RPMI8226 (cell line): ENCODE measurements at regions not wholly inside any gene's neighbourhood (a gene's known extent, or its start where the extent isn't known, plus 50 kb on each side); places are given as distances from the start of the nearest gene placed in this dataset.

Experiments used
- DNase-seq: peaks from one replicate; pipeline ENCODE4 v3.0.0-alpha.2; 2015

DNA sequence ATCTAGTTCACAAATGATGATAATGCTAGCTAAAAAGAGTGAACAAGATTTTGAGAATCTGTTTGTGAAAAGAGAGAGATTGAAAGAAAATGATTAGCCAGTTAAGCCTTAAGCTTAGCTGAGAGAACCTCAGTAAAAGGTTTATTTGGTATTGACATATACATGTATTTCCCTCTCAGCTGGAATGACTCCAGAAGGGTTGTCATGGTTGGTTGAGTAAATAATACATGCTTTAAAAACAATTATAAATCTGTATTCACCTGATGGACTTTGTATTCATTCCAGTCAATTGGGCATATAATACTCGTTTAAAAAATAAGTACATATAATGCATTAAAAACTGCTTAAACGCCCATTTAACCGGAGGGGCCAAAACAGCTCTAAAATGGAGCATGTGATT, 181.4 kb downstream of the GRB14 start:
- DNase-seq = no peak

DNA sequence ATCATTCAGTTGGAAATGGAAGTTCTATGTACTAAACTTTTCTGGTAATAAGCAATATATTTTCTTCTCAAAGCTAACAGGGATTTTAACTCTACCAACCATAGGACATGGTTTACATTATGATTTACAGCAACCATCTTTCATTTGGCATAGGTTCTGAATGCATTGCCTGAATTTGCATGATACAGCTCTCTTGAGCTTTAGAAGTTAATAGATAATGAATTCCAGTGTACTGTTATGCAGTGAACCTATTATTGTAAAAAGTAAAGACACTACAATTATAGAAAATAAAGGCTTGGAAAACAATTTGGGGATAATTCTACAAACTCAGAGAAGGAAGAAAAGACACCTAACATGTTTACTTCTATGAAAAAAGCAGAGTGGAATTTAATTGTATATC, 182.0 kb downstream of the GRB14 start:
- no peak for DNase-seq

DNA sequence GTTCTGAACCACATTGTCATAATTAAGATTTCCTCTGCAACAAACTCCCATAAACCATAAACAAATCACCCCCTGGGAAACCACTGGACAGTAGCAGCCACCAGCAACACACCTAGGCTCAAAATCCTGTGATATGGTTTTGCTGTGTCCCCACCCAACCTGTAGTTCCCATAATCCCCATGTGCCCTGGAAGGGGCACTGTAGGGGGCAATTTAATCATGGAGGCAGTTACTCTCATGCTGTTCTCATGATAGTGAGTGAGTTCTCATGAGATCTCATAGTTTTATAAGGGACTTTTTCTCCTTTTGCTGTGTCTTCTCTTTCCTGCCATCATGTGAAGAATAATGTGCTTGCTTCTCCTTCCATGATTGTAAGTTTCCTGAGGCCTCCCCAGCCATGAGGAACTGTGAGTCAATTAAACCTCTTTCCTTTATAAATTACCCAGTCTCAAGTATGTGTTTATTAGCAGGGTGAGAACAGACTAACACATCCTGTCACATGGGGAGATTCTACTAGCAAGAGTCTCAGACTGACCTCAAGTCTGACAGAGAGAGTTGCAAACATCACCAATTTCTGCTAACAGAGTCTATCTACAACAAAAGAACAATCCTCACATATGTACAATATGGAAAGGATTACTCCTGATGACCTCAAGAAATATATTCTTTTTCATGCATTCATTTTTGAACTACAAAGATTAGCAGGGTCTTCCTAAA, 182.6 kb downstream of the GRB14 start:
- DNase-seq = no peak

DNA sequence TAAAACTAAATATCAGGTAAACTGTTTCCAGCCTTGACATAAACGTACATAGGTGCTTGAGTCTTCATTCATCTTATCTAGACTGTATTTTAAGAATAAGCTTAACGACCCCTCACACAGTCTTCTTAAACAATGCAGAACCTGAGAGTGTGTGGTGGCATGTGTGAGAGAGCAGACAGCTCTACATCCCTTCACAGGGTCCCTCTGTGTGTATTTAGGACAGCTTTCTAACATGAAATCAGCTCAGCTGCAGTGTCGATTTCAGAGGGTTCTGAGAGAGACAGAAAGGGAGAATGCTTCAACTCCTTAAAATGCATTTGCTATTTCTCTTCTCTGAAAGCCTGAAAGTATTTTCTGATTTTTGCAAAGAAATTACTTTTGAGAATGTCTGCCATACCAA, 185.2 kb downstream of the GRB14 start:
- DNase-seq = no peak

DNA sequence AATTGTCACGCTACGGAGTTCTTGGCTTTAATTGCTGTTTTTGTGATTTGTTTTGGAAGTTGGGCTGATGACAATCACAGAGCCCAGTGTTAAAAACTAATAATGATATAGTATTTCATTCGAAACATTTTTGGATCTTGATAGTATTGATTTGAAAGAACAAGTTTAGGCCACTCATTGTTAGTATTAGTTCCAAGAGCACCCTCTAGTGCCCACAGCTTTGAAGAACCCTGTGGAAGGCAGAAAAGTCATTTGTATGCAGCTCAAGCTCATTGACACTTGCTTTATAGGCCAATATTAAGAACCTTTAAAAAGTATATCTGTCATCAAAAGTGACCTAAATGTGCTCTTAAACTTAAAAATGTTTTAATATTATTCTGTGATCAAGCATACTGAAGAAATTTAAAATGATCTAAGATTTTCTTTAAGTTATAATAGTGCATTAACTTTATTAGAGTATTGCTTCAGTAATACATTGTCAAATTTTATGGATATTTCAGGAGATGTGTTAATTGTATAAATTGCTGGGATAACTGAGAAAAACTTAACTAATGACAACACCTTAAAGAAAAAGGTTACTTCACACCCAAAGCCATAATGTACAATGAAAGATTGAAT, 191.0 kb downstream of the GRB14 start:
- DNase-seq = peak; percentile 44

DNA sequence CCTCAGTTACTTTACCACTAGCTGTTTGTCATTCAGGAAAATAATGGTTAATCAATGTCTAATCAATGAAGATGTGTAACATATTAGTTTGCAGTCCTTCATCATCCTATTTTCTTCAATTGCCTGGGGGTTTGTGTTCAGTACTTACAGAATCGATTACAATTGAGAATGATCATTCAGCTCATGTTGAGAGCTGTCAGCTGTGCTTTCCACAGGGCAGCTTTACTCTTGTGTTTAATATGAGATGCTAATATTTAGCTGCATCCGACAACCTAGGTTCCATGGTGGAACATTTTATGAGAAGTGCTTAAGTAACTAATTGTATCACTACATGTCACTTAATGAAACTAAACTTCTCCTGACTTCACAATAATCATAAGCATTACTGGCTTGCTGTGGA, 191.9 kb downstream of the GRB14 start:
- DNase-seq = no peak

DNA sequence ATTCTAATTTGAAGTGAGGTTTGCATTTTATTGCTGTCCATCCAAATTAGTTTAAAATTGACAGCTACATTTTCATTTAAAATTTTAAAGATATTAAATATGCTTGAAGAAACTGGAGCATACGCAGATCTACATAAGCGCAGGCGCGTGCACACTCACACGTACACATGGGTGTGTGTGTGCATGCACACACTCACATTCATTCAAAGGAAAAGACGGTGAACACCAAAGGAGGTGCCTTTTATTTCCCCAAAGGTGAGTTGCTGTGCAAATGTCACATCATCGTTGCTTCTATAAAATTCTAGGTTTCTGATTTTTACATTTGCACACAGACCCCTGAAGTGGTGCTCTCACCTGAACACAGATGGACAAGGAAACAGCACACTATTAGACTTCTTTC, 194.2 kb downstream of the GRB14 start:
- DNase-seq = no peak

DNA sequence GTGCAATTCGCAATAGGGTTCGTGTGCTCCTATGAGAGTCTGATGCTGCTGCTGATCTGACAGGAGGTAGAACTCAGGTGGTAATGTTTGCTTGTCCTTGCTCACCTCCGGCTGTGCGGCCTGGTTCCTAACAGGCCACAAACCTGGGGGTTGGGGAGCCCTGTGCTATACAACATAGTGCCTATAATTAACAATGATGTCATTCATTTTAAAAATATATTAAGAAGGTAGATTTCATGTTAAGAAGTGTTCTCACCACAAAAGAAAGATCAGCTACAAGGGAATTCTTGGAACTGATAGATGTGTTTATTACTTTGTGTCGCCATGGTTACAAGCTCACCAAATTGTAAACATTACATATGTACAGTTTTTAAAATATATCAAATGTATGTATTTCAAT, 200.5 kb downstream of the GRB14 start:
- DNase-seq = no peak

DNA sequence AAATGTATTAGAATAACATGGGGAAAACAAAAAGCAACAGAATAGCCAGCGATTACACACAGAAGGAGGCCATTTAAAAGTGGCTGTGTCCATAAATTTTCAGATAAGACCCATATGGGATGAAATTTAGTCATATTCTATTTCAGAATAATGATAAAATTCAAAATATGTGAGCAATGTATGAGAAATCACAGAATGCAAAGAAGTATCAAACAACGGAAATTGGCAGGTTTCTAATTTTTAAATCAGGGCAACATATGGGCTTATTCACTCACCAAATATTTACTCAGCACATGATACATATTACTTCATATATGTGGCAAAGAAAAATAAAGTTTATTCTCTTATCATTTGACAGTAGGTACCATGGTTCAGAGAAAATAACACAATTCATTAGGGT, 208.5 kb downstream of the GRB14 start:
- DNase-seq = no peak

DNA sequence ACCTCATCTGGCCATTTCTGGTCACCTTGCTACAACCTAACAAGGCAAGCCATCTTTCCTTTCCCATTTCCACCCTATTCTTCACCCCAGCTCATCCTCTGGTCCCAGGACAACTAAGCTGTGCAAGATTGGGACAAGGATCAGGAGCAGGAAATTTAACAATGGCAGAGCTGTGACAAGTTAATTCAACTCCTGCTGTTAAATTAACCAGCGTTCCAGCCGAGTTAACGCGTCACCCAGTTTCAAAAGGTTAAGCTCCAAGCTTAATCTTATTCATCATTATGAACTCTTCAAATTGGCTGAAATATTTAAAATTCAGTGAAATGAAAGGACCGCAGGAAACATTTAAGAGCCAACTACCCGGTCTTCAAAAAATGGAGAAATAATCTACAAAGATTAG, 231.9 kb downstream of the GRB14 start:
- DNase-seq = no peak

DNA sequence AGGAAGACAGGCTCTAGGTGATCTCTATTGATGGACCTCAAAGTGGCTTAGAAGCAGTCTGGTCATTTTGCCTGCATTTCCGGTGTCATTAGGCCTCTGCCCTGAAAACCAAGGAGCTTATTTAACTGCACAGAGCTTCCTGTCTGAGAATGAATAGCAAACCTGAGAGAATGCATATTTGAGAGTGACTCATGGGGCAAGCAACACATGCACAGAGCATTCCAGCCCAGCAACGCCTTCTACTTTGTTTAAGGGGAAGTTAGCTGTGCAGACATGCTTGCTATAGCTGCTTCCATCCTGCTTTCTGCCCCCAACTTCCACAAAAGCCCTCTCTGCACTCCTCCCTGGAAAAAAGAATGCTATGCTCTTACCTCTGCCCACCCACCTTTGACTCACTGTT, 232.8 kb downstream of the GRB14 start:
- DNase-seq = peak; percentile 4

DNA sequence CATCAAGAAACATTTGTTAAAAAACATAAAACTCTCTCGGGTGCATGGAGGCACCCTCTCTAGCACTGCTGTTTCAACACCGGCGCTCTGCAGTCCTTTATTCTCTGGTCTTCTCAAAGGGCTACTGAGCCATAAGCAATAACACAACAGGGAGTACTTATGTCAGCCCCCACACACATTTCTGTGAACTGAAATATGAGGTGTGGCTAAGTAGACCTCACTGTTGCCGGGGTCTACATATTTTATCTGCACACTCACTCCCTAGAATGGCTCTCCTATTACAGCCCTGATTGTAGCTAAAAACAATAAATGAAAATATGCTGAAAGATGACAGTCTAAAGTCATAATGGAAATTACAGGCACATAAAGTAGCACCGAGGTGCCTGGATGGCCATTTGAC, 235.1 kb downstream of the GRB14 start:
- no peak for DNase-seq

DNA sequence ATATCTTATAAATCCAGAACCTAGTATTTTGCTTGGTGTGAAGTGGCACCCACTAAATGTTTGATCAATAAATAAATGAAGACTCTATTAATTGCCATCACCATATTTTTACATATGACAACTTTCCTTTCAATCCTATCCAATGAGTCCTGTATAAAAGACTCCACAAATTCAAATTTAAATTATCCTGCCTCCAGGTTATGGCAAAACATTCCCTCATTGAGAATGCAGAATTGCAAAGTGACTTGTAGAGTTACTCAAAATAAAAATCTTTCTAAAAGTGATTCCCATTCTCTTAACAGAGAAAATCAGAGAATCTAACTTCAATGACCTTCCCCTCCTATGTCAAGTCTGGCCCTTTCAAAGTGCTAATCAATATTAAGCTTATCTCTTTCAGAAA, 236.8 kb downstream of the GRB14 start:
- DNase-seq = no peak

DNA sequence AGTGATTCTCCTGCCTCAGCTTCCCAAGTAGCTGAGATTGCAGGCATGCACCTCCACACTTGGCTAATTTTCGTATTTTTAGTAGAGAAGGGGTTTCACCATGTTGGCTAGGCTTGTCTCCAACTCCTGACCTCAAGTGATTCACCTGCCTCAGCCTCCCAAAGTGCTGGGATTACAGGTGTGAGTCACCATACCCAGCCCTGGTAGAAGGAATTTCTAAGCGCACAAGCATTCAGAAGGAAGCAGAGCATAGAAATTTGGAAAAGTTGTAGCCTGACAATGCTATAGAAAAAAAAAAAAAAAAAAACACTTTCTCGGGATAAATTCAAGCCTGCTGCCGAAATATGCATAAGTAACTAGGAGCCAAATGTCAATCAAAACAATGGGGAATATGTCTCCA, 249.4 kb downstream of the GRB14 start:
- DNase-seq = no peak

DNA sequence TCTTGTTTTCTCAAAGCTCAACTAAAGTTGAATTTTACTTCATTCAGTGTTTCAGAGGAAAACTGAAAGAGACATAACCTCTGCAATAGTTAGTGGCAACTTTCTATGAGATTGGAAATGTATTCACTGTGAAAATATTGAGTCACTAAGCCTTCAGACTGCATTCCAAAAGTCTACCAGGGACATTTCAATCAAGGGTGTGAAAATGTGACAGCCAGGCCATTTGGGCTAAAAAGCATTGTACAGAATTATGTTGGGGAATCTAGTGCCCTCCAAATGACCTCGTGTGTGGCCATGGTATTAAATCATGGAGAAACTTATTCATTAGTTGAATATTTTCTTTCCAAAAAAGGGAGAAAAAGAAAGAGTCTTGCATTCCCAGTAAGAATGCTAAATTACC, 251.9 kb downstream of the GRB14 start:
- DNase-seq = no peak

DNA sequence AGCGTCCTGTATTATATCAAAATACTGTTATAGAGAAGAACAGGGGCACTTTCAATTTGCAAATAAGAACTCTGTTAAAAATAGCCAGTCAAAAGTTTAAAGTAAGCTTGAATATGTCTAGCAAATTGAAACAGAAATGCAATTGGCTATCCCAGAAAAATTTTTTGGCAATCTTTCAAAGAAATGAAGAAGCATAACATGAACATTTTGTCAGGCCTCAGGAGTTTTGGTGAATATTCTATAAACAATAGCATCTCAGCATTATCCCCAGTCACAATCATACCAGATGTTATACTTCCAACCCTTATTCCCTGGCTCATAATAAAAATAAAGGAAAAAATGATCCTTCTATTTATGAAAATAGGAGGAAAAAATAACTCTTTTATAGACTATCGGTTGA, 252.4 kb downstream of the GRB14 start:
- DNase-seq = no peak

DNA sequence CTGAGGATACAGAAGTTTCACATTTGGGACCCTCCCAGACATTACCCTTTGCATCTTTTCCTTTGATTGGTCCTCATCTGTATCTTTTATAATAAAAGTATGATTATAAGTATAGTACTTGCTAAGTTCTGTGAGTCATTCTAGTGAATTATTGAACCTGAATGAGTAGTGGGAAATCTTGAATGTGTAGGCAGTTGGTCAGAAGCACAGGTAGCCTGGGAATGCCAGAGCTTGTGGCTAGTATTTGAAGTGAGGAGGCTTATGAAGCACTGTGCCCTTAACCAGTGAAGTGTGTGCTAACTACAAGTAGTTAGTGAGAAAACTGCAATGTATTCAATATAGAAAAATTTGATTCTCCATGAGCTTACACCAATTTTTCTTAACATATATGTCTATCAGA, 257.6 kb downstream of the GRB14 start:
- DNase-seq = no peak

DNA sequence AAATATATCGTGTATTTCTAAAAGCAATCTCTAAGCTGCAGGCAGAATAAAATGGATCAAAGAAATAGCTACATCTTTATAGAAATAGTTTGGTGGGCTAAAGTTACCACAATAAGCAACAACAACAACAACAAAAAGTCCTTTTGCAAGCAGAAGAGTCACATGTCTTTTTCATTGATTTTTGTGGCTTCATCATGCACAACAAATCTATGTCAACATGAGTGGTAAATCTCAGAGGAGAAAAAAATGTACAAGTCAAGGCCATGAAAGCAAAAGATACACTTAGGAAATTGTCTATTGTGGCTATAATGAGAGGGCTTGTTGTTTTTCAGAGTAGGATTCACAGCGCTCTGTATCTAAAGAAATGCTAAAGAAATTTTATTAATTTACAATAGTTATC, 269.7 kb downstream of the GRB14 start:
- no peak for DNase-seq

DNA sequence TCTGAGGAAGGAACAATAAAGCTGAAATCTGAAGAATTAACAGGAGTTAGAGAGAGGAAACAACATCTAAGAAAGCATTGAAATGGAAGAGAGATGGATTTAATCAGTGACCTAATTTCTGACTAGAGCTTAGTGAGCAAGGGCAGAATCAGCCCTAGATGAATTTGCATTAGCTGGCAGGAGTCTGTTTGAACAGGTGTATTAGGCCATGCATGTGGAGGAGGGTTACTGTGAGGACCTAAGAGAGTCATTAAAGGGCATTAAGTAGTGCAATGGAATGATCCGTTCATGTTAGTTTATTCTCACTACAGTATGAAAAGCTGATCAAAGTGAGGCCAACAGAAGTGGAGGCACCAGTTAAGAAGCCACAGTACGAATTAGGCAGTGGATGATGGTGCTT, 285.3 kb downstream of the GRB14 start:
- no peak for DNase-seq

DNA sequence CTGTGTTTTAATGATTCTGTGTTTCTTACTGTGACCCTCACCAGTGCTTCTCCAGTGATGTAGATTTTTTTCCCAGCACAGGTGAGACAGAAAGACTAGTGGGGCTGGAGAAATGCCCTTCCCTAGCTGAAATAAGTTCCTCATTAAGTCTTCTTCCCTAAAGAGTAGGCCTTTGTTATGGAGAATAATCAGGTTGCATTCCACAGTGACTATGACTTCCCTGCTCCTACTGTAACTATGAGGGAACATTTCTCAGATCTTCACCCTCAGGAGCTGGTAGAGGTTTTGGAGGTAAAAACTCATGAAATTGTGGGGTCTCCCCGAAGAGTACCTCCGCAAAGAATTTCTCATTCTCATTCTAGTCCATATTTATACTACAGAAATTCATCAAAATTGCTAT, 286.2 kb downstream of the GRB14 start:
- DNase-seq = no peak

DNA sequence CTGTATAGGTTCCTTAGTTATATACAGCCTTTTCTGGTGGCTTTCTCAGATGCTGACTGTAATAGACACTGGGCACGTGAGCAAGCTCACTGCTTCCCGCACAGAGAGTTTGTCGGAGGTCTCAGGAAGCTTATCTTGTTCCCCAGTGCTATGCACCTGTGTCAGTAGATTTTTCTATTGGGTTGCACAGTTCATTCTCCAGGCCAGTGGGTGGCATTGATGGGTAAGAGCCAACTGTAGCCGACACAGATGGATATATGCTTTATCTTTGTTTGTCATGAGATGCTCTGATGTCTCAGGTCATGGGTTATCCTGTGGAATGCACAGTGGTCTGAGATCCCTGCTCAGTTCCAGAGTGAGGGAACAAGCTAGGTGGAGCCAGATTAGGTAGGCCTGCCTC, 293.0 kb downstream of the GRB14 start:
- no peak for DNase-seq

DNA sequence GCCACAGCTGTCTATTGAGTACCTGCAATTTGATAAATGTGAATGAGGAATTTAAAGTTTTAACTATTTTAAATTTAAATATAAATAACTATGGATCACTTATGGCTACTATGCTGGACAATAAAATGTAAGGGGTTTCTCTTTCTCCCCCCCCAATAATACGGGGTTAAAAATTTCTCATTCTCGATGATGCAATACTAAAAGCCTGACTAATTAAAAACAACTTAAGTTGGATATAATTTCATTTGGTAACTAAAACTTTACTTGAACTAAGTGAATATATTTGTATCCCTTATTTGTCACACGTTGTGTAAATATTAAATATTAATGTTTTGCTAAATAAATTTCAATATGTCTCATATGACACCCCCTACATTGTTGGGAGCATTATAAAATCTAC, 297.3 kb downstream of the GRB14 start:
- DNase-seq = no peak

DNA sequence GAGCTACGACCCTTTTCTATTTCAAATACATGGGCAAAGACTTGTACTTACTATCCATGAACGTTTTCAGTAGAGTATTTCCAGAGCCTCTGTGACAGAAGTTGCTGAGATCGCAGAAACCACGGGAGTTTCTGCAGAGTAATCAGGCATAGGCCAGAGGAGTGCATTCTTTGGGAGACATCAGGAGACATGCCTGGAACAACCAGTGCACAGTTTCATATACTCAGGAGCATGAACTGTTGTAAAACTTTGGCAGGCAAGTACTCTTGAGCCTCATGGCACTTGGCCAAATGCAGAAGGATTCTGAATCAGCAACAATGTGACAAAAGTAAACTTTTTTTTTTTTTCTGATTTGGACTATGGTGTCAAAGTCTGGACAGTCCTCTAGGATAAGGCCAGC, 307.1 kb downstream of the GRB14 start:
- peak; percentile 84 for DNase-seq

DNA sequence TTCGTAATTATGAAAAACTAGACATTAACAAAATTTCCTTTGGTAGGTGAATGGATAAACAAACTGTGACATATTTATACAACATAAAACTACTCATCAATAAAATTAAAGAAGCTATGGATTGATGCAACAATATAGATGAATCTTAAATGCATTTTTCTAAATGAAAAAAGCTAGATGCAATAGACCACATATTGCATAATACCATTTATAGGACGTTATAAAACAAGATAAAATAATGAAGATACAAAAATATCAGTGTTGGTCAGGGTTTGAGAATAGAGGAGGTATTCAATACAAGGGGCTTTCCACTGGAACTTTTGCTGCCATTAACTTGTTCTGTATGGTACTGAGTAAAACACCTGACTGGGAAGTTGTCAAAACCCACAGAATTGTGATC, 314.4 kb downstream of the GRB14 start:
- DNase-seq = no peak

DNA sequence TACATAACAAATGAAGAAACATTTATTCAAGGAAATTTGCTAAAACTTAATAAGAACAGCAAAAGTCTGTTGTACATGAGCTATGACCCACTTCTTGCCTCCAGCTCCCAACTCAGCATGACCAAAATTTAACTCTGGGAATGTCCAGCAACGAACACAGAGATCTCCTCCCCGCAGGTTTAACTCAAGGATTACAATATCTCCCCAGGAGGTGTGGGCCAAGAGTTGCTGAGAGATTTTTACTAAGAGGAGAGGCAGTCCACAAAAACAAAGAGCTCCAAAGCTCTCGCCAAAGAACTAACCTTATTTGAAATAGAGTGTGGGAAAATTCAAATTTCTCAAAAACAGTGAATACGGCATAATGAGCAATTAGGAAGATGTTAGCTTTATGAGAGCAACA, 318.5 kb downstream of the GRB14 start:
- no peak for DNase-seq
